HG02588 (cell line): ENCODE measurements at regions not wholly inside any gene's neighbourhood (a gene's known extent, or its start where the extent isn't known, plus 50 kb on each side); places are given as distances from the start of the nearest gene placed in this dataset.

ENCODE experiments used
- ATAC-seq: cut with Tn5 transposase; IDR thresholded peaks from one replicate; pipeline ENCODE4 v1.9.1; 2021; ENCODE audit warnings: mild to moderate bottlenecking, moderate library complexity; ENCODE audit not compliant: unreplicated experiment

DNA sequence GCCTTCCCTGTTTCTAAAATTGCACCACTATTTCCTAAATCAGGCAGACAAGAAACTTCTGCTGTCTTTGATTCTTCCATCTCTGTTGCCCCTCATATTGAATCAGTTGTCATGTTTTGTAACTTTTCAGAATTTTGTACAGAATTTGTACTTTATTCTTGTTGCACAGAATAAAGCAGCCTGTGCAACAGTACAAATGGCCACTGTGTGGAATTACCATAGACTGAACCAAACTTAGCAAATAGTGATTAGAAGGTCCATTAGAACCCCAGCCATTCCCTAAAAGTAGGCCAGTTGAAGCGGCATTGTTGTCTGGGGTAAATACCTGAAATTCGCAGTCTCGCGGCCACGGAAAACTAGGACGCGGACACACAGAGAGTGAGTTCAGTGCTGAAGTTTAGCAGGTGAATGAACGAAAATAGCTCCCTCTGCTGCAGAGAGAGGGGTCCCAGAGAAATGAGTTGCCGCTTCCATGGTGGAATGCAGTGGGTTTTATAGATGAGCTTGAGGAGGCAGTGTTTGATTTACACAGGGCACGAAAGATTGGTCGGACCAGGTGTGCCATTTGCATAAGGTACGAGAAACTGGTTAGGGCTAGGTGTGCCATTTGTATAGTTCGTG, 71.8 kb downstream of the C4orf33 start:
- ATAC-seq = no peak

DNA sequence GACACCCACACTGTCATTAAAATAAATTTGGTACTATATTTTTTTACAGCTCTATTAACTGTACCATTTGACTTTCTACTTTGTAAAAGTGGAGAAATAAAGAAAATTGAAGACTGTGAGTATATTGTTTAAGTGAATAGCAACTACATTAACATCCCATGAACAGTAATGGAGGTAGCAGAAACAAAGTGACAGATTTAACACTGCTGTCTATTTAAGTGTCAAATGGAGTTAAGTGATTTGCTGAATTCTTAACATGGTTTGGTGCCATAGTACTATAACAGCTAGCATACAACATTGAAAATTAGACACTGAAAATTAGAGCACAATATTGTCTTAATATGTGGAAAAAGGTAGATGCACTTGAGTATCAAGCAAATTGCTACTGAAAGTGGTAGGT, 76.2 kb downstream of the C4orf33 start:
- ATAC-seq = no peak

DNA sequence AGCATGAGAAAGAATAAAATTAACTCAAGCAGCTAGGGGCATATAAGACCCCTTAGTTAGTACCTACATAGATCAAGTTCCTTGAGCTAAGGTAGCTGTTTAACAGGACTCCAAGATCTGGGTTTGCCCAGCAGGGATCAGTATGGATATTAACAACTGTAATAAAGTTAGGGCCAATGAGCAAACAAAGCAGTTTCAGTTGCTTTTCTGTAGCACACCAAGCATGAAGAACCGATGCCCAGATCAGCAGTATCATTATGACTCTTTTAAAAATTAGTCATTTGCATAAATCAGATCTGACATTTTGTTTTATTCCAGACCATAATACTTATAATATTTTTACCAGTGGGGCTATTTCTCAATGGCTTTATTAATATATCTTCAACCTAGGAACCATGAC, 80.9 kb downstream of the C4orf33 start:
- no peak for ATAC-seq

DNA sequence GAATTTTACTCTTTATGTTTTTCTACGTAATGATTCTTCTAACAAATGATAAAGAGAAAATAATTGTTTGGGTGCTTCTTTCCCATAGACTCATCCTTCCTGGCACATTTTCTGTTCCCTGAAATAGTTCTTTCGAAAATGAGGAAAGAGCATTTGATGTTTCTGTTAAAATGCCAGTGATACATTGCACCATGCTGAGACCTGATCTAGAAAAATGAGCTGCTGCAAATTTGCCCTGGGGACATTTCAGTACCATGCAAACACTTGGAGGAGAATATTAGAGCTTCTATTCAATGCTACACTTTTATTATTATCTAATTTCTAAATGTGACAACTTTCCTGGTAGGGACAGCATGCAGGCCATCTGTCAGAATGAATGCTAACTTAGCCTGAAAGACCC, 83.3 kb downstream of the C4orf33 start:
- ATAC-seq = no peak

DNA sequence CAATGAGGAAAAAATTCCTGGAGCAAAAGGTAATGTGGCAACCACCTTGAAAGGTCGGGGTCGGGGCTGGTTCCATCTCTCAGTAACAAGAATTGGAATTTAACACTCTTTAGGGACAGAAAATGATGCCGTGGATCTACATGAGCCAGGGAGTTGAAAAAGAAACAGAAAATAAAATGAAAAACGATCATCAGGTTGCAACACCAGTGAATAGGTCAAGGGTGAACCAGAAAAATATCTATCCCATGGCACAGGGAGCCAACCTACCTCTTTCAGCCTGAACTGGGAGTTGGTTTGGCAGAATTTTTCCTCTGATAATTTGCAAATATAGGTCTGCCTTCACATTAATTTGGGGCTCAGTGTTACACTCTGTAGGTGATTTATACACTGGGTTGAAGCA, 93.7 kb downstream of the C4orf33 start:
- ATAC-seq = no peak

DNA sequence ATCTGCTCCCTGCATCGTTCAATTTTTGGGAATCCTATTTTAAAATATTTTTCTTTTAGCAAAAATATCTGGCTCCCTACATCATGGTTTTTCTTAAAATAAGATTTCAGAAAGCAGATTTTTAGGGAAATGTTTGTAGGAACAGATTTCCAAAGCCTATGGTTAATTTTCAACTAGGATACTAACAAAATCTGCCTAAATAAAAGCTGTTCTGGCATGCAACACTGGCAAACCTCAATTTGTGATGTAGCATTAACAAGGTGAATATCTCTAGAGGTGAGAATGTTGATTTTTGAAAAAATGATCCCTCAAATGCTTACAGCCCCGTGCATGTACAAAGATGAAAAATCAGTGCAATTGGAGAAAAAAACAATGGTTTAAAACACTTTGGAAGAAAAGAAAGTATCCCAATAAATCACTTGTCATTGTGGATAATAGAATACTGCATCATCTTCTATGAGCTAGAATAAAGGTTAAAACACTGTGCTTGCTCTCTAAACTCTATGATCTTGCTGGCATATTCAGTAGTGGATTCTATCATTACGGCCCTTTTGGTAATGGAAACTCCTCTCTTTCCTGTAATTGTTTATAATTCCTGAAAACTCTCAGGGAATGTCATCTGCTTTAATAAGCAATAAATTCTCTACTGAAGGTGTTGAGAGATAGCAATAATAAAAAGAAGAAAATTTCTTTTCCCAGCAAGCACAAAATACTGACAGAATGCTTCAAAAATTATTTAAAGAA, 97.6 kb downstream of the C4orf33 start:
- no peak for ATAC-seq

DNA sequence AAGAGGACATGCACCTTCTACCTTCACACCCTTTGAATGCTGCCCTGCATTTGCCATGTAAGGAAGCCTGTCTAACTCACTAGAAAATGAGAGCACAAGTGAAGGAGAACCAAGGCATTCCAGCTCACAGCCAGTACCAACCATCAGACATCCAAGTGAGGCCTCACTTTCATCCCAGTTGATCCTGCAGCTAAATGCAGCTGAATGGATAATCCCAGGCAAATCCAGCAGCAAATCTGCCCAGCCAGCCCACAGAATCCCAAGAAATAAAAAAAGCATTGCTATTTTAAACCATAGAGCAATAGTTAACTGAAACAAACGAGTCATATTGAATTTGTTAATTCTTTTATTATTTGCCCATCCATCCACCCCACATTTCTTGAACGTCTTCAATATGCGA, 112.5 kb downstream of the C4orf33 start:
- no peak for ATAC-seq

DNA sequence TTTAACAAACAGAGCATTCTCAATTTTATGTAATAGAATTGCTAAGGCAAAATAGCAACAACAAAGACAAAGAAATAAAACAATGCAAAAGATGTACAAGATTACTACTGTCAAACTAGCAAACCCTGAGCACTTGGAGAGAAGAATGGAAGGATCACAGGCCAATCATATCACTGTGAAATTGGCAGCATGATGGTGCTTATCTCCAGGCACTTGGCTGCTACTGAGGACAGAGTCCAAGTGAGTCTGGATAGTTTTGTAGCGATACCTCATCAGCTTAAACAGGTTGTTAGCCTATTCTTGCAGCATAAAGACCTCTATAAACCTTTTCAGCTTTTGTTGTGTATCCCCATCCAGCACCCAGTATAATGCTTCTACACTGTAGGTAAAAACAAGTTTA, 117.7 kb downstream of the C4orf33 start:
- ATAC-seq = no peak

DNA sequence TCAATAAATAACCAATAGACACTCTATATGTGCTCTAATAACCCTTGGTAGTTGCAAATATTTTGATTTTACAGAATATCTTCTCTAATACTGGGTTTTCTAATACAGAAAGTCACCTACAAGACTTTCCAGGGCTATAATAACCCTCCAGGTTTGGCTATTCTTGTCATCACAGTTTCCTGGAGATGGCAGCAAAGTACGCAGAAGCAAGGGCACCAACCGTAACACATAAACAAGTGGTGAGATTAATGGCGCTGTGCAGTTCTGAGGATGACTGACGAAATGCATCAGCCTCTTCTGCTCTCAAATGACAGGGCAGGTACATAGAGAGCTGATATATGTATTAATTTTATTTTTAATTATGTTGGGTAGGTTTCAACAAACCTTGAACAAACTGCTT, 122.4 kb downstream of the C4orf33 start:
- no peak for ATAC-seq

DNA sequence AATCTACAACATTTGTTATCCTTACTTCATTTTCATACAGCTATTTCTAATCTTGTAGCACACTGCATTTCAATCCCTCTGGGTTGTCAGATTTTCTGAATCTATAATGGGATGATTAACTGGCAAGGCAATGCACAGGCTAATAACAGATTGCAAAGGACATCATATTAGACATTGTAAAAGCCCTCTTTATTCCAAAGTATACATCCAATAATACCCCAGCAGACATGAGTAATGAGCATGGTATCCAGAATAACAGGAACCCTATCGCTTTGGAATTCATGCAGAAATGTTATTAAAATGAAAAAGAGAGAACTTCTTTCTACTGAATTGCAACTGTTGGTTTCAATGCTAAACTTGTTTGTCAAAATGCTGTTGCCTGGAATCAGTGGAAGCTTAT, 122.9 kb downstream of the C4orf33 start:
- no peak for ATAC-seq

DNA sequence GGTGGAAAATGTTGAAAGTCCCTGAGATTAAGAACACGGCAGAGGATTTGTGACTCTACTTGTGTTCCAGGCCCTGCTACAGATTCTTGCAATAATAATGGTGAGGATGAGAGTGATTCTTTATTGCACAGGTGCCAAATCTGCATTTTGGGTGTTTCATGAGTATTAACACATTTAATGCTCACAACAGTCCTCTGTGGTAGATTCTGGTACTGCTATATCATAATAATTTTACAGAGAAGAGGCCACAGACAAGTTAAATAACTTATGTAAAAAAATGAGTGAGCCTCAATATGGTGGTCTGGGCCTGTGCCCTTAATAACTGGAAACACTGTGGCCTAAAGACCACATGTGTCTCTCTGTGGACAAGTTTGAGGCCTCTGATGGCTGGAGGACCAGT, 124.3 kb downstream of the C4orf33 start:
- no peak for ATAC-seq

DNA sequence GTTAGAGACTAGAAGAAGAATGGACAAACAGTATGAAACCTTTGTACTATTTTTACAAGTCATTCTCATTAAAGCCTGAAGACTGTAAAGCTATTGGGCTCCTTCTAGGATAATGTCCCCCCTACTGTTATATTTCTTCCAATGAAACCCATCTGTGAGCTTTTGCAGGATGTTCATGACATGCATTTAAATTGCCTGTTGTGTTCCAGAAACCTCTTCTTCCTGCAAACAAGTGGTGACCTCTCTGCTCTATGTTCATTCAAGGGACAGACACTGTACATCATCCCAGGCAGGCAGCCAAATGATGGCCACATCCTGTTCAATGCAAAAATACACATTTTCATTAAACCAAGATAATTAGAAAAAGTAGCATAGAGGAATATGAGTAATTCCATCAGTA, 128.0 kb downstream of the C4orf33 start:
- ATAC-seq = no peak

DNA sequence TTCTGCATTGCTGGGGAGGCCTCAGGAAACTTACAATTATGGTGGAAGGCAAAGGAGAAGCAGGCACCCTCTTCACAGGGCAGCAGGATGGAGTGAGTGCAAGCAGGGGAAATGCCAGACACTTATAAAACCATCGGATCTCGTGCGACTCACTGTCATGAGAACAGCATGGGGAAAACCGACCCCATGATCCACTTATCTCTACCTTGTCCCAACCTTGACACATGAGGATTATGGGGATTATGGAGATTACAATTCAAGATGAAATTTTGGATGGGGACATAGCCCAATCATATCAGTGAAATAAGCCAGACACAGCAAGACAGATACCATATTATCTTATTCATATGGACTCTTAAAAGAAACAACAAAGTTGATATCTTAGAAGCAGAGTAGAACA, 134.9 kb downstream of the C4orf33 start:
- ATAC-seq = no peak

DNA sequence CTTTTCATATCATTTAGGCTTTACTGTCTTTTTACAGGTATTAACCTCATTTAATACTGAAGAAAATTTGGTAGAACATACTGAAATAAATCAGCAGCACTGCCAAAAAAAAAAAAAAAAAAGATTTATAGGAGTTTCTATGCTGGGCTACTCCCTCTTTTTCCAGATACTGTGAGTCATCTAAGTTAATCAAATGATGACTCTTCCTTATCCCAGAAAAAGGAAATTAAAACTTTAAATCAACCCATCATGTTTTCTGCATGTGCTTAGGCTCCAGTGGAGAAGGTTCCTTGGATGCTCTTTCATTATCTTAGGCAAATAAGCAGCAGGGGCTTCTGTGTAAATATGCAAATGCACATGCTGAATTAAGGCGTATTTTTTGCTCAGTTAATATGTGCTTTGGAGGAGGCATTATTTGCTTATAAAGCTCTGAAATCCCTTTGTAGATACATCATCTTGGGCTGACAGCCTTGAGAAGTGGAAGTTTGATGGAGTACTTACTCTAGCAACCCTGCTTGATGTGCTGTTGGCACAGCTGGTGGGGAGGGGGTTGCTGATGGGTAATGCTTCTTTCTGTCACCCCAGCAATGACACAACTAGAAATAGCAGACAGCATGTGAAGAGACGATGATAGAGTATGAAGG, 136.1 kb downstream of the C4orf33 start:
- ATAC-seq = no peak

DNA sequence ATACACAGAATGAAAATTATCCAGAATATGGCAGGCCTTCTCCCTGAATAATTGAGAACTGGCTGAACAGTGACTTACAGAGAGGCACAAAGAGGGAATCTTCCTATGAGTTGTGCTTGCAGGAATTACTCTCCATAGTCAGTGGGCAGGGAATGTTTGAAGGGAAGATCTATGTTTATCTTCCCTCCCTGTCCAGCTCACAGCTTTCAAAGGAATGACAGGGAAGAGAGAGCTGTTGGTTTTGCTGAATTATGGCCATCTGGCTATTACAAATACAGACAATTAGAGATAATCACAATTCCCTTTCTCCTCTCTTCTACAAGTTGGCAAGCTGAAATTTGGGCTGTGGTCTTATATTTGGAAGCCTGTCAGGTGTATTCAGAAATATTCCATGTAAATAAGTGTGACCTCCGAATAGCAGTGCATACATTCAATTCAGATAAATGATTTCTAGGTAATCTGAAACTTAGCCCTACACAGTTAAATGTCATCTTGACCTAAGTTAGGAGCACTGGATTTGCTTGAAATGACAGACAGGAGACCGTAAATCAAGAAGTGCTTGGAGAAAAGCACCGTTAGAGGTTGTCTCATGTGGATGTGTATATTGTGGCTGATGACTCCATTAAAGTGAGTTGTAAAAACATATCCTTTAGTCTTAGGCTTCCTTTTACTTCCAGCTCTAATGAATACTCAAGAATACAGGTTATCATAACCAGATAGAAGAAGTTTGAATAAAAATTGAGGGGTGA, 136.8 kb downstream of the C4orf33 start:
- ATAC-seq = no peak

DNA sequence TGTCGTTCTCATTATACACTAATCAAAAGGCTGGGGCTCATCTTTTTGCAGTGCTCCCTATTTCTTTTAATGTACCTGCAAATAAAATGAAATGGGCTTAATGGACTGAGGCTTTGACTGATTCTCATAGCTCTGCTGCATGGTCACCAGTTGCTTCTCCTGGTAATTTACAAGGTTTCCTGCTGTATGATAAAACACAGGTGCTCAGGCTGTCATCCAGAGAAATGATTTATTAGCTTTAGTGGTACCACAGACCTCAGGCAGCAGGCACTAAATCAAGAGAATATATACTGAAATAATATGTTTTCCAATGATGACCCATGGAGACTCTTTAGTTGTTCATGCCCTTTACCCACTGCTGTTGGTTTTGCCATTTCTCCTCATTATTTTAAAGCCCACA, 137.7 kb downstream of the C4orf33 start:
- no peak for ATAC-seq

DNA sequence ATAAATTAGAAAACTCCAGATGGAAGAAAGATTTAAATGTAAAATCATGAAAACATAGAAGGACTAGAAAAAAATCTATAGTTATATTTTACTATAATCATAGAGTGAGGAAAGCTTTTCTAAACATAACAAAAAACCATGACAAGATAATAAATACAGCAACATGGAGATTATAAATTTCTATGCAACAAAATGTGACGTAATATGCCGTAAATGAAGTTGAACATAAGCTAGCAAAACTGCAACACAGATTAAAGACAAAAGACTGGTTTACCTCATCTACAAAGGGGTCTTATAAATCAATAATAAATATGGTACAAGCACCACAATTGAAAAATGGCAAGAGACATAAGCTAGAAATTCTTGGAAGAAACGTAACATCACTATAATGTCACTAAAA, 140.4 kb downstream of the C4orf33 start:
- no peak for ATAC-seq

DNA sequence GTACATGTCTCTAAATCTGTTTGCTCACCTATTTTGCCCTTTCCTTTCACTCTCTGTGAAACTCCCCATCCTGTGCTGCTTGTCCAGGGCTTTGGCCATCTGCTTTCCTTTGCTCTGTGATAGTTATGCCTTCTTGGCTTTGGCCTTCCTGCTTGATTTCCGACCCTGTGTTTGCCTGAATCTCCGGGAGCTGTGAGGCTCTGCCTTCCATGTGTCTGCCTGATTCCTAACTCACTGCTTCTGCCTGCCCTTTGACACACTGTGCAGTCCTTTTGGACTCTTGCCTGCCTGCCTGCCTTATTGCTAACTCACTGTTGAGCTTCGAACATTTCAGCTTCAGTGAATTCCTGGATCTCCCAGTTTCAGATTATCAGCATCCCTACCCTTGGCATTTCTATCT, 143.1 kb downstream of the C4orf33 start:
- no peak for ATAC-seq

DNA sequence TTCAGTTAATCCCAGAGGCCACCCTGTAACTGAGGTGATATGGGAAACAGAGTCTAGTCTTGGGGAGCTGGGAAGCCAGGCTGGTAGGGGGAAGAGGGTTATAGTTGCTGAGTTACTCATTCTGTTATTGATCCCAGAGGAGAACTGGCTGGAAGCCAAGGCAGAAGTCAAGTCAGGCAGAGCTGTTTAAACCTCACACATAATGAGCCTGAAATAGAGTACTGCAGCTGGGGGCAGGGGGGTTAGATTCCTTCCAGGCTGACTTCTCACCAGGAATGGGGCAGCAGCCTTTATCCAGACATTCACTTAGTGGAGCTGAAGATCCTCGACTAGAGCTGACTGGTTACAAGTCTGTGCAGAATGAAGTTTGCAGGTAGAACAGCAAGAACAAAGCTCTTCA, 144.9 kb downstream of the C4orf33 start:
- ATAC-seq = no peak

DNA sequence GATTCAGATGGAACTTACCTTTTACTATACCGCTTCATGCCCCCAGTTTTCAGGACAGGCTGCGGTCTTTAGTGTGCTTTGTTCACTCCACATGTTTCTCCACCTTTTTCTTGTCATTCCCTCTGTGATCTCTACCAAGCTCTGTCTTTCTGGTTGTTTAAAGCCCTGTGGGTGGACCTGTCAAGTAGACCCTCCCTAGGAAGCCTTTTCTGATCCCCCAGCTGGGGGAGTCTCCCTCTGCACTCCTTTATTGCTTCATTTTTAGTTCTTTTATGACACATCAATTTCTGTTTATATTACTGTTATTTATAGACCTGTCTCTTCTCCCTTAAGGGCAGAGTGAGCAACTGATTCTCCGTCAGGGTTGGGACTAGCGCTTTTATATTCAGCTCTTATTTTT, 150.2 kb downstream of the C4orf33 start:
- ATAC-seq = no peak

DNA sequence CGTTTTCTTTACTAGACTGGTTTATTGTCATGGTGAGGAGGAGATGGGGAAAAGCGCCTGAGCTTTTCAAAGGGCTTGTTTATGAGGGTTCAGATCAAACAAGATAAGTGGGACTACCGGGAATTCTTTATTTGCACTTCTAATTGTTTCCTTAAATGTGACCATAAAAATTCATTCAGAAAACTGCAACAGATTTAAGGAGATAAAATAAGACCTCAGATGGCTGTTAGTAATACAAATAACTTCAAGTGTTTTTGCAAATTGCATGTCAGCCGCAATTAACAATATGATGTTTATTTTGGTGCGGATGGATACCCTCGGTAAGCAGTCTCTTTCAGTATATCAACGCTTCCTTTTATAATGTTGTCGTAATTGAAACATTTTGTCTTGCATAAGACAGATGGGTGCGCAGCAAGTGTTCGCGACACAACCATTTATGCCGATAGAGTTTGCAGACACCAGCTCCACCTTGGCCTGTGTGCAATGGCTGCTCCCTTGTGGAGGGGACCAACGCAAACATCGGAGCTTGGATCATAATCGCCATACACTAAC, 151.0 kb downstream of the C4orf33 start:
- no peak for ATAC-seq
